Mesendoderm (in vitro differentiated cells): ENCODE measurements at regions not wholly inside any gene's neighbourhood (a gene's known extent, or its start where the extent isn't known, plus 50 kb on each side); places are given as distances from the start of the nearest gene placed in this dataset.

Experiments
- DNase-seq: peaks from one replicate; pipeline ENCODE4 v3.0.0; 2013
- H2AK5ac ChIP-seq: 2 replicates; pipeline ENCODE4 v1.6.1; 2013; ENCODE audit warnings: low read length, inconsistent platforms
- H2BK120ac ChIP-seq: 2 replicates; pipeline ENCODE4 v1.6.1; 2013; ENCODE audit warnings: low read depth, mild to moderate bottlenecking, low read length, moderate library complexity, mixed read lengths
- H2BK15ac ChIP-seq: replicated peaks from 2 replicates; pipeline ENCODE4 v1.6.1; 2013; ENCODE audit warnings: low read depth, mild to moderate bottlenecking, moderate library complexity
- H2BK5ac ChIP-seq: 2 replicates; pipeline ENCODE4 v1.6.1; 2013; ENCODE audit warnings: low read length, inconsistent platforms
- H3K18ac ChIP-seq: 2 replicates; pipeline ENCODE4 v1.6.1; 2013; ENCODE audit warnings: mild to moderate bottlenecking, low read length, mixed read lengths
- H3K23ac ChIP-seq: one replicate; pipeline ENCODE4 v1.6.1; 2013; ENCODE audit warnings: low read length
- H3K27ac ChIP-seq: 2 replicates; pipeline ENCODE4 v1.5.1; 2013; ENCODE audit warnings: low read depth, mild to moderate bottlenecking, inconsistent platforms, low read length, moderate library complexity
- H3K27me3 ChIP-seq: 2 replicates; pipeline ENCODE4 v1.6.1; 2013; ENCODE audit warnings: low read length, control low read depth, mild to moderate bottlenecking, inconsistent platforms; ENCODE audit not compliant: insufficient read depth, poor library complexity
- H3K36me3 ChIP-seq: 2 replicates; pipeline ENCODE4 v1.6.1; 2013; ENCODE audit warnings: low read length, inconsistent platforms; ENCODE audit not compliant: control insufficient read depth, insufficient read depth
- H3K4ac ChIP-seq: one replicate; pipeline ENCODE4 v1.6.1; 2013; ENCODE audit warnings: low read depth, mild to moderate bottlenecking, low read length, moderate library complexity
- H3K4me1 ChIP-seq: 2 replicates; pipeline ENCODE4 v1.6.1; 2013; ENCODE audit warnings: low read depth, low read length, inconsistent platforms; ENCODE audit not compliant: control insufficient read depth
- H3K4me2 ChIP-seq: 2 replicates; pipeline ENCODE4 v1.6.1; 2013; ENCODE audit warnings: low read length
- H3K4me3 ChIP-seq: 2 replicates; pipeline ENCODE4 v1.5.1; 2013; ENCODE audit warnings: mild to moderate bottlenecking, low read length
- H3K56ac ChIP-seq: one replicate; pipeline ENCODE4 v1.6.1; 2013; ENCODE audit warnings: low read length
- H3K79me1 ChIP-seq: 2 replicates; pipeline ENCODE4 v1.6.1; 2013; ENCODE audit warnings: low read length, inconsistent platforms
- H3K79me2 ChIP-seq: 2 replicates; pipeline ENCODE4 v1.6.1; 2013; ENCODE audit warnings: mild to moderate bottlenecking, low read length; ENCODE audit not compliant: control insufficient read depth, insufficient read depth
- H3K9ac ChIP-seq: 2 replicates; pipeline ENCODE4 v1.6.1; 2013; ENCODE audit warnings: low read length, inconsistent platforms
- H4K5ac ChIP-seq: one replicate; pipeline ENCODE4 v1.6.1; 2013; ENCODE audit warnings: low read length
- H4K8ac ChIP-seq: one replicate; pipeline ENCODE4 v1.6.1; 2013; ENCODE audit warnings: low read depth, mild to moderate bottlenecking, control low read depth, low read length, moderate library complexity
- WGBS: extraction: QIAGEN DNeasy Blood & Tissue Kit; methylation state at CpG from one replicate; pipeline ENCODE4 v1.1.7; 2013; ENCODE audit warnings: low lambda C conversion rate, missing lambda C conversion rate; ENCODE audit not compliant: insufficient coverage; ENCODE audit errors: extremely low coverage; 5-methylcytosine and 5-hydroxymethylcytosine counted together

DNA sequence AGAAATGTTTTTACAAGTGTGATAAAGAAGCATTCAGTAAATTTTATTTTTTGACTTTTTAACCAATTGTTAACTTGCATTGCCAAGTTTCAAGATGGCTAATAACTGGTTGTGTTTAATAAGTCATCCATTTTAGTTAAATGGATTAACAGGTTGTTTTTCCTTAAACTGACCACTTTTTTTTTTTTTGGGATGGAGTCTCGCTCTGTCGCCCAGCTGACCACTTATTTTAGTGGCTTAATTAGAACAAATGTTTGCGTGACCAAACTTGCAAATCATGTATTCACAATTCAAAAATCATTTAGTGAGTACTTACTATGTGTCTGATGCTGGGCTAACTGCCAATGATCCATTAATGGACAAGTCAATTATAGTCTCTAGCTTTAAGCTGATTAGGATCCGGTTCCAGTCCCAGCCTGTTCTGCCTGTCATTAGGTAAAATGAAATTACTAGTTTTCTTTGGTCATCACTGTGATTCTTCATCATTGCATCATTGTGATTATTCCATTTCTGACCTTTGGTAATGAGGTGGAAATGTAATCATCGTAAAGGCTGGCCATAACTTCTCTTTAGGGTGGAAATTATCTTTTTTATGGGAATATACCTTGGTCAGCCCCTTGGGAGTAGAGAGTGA is 729.2 kb upstream of the MARCKS start:
- no peak overlapping the region for H2BK120ac ChIP-seq
- H3K79me2 ChIP-seq, result no peaks in the 10 kb centered on the region
- H3K18ac ChIP-seq, result no peak overlapping the region
- no peak overlapping the region for H3K4ac ChIP-seq
- no peak overlapping the region for H3K9ac ChIP-seq
- no peaks in the 10 kb centered on the region for H3K4me1 ChIP-seq
- H3K56ac ChIP-seq, result no peak overlapping the region
- no peak overlapping the region for H2BK15ac ChIP-seq
- H4K5ac ChIP-seq, result no peak overlapping the region
- H3K79me1 ChIP-seq, result no peaks in the 10 kb centered on the region
- H2BK5ac ChIP-seq, result no peak overlapping the region
- no peak overlapping the region for H3K23ac ChIP-seq
- no peak for DNase-seq
- H3K4me3 ChIP-seq, result no peak overlapping the region
- no peaks in the 10 kb centered on the region for H3K36me3 ChIP-seq
- no peak overlapping the region for H4K8ac ChIP-seq
- H2AK5ac ChIP-seq, result no peak overlapping the region
- WGBS, result no CpG with 5 or more reads among the region's 5 CpGs
- H3K4me2 ChIP-seq, result no peak overlapping the region
- no peaks in the 10 kb centered on the region for H3K27me3 ChIP-seq
- no peak overlapping the region for H3K27ac ChIP-seq

DNA sequence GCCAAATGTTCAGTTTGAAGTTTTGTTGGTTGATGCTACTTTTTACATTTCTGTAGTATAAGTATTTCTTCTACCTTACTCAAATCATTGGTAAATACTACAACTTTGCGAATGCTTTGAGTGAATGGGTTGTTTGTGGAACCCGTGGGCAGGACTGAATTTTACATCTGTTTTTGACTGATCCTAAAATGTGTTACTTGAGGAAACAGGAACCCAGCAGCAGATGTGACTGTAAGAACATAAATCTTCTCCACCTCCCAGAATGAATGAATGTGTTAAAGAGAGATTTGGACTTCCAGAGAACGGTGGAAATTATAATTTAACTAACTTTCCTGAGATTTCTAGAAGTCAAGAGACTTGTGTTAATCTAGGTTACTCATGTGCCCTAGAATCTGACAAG is 728.5 kb upstream of the MARCKS start:
- Histone ChIP-seq H3K4me2 (no peak overlapping the region), H3K36me3 (no peaks in the 10 kb centered on the region), H2BK5ac (no peak overlapping the region), H4K5ac (no peak overlapping the region), H3K79me2 (no peaks in the 10 kb centered on the region), H3K27me3 (no peaks in the 10 kb centered on the region), H3K4me1 (no peaks in the 10 kb centered on the region), H2AK5ac (no peak overlapping the region), H3K56ac (no peak overlapping the region), H3K4ac (no peak overlapping the region), H3K23ac (no peak overlapping the region), H2BK15ac (no peak overlapping the region), H3K4me3 (no peak overlapping the region), H3K9ac (no peak overlapping the region), H4K8ac (no peak overlapping the region), H3K27ac (no peak overlapping the region), H3K18ac (no peak overlapping the region), H3K79me1 (no peaks in the 10 kb centered on the region), H2BK120ac (no peak overlapping the region)
- WGBS, result no CpG with 5 or more reads among the region's 3 CpGs
- no peak for DNase-seq

DNA sequence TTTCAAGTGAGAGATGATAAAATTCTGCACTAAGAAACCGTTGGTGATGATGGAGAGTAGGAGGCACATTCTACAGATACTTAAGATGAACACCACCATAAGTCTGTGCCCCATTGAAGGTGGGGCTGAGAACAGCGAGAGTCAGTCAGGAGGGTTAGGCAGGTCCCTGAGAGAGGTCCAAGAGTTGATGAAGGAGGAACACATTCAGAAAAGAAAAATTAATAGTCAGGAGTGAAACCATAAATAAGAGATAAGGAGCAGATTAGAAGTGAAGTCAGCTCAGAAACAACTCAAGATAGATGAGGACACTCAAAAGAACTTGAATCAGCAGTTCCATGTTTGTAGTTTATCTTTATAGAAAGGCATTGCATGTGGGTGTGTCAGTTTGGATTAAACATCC is 727.2 kb upstream of the MARCKS start:
- Histone ChIP-seq H3K27me3 (no peaks in the 10 kb centered on the region), H3K23ac (no peak overlapping the region), H4K8ac (no peak overlapping the region), H4K5ac (no peak overlapping the region), H3K4me2 (no peak overlapping the region), H3K27ac (no peak overlapping the region), H3K18ac (no peak overlapping the region), H3K4me1 (no peaks in the 10 kb centered on the region), H3K4ac (no peak overlapping the region), H3K9ac (no peak overlapping the region), H3K36me3 (no peaks in the 10 kb centered on the region), H2BK120ac (no peak overlapping the region), H3K4me3 (no peak overlapping the region), H2BK15ac (no peak overlapping the region), H3K56ac (no peak overlapping the region), H3K79me1 (no peaks in the 10 kb centered on the region), H2BK5ac (no peak overlapping the region), H2AK5ac (no peak overlapping the region), H3K79me2 (no peaks in the 10 kb centered on the region)
- no peak for DNase-seq
- WGBS, result no CpG with 5 or more reads among the region's 2 CpGs

DNA sequence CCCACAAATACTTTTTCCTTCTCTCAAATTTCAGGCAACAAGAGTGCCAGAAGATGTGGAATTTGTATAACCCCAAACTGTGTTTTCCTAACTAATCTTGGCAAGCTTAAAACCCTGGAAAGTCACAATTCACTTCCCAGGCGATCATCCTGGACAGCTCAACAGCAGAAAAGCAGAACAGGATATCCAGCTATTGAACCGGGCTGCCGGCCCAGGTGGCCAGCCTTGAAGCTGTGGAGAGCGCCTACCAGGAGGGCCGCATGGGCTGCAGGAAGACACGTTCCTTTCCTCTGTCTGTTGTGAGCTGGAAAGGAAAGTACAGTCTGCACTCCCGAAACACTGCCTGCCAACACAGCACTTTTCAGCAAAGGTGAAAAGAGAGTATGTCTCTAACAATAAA is 719.7 kb upstream of the MARCKS start:
- Histone ChIP-seq H3K18ac (no peak overlapping the region), H3K4me1 (no peaks in the 10 kb centered on the region), H3K79me2 (no peaks in the 10 kb centered on the region), H3K4me3 (no peak overlapping the region), H2BK120ac (no peak overlapping the region), H3K4me2 (no peak overlapping the region), H2BK15ac (no peak overlapping the region), H3K9ac (no peak overlapping the region), H2BK5ac (no peak overlapping the region), H3K36me3 (no peaks in the 10 kb centered on the region), H3K4ac (no peak overlapping the region), H4K8ac (no peak overlapping the region), H2AK5ac (no peak overlapping the region), H4K5ac (no peak overlapping the region), H3K79me1 (no peaks in the 10 kb centered on the region), H3K23ac (no peak overlapping the region), H3K56ac (no peak overlapping the region), H3K27ac (no peak overlapping the region), H3K27me3 (no peaks in the 10 kb centered on the region)
- DNase-seq, result no peak
- WGBS, result no CpG with 5 or more reads among the region's 7 CpGs

DNA sequence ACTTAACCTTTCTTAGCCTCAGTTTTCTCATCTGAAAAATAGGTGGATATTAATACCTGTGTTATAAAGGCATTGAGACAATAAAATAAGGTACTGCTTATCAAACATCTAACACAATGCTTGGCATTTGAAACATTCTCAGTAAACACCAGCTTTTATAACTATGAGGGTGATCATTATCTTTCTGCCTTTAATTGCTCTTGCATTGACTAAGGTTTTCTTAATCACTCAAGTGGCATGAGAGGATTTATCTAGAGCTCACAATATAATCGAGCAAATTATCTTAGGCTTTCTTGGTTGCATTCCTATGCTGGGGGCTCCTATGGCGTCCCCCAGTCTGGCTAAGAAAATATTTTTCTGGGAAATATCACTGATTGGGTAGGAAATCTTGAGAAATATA is 716.4 kb upstream of the MARCKS start:
- Histone ChIP-seq H3K4me2 (no peak overlapping the region), H3K9ac (no peak overlapping the region), H2AK5ac (no peak overlapping the region), H4K8ac (no peak overlapping the region), H2BK5ac (no peak overlapping the region), H3K79me1 (no peaks in the 10 kb centered on the region), H2BK120ac (no peak overlapping the region), H3K36me3 (no peaks in the 10 kb centered on the region), H2BK15ac (no peak overlapping the region), H3K4ac (no peak overlapping the region), H3K18ac (no peak overlapping the region), H3K27ac (no peak overlapping the region), H3K56ac (no peak overlapping the region), H4K5ac (no peak overlapping the region), H3K27me3 (no peaks in the 10 kb centered on the region), H3K4me3 (no peak overlapping the region), H3K79me2 (no peaks in the 10 kb centered on the region), H3K23ac (no peak overlapping the region), H3K4me1 (no peaks in the 10 kb centered on the region)
- DNase-seq, result peak; percentile 8
- no CpG with 5 or more reads among the region's 2 CpGs for whole genome bisulfite sequencing

DNA sequence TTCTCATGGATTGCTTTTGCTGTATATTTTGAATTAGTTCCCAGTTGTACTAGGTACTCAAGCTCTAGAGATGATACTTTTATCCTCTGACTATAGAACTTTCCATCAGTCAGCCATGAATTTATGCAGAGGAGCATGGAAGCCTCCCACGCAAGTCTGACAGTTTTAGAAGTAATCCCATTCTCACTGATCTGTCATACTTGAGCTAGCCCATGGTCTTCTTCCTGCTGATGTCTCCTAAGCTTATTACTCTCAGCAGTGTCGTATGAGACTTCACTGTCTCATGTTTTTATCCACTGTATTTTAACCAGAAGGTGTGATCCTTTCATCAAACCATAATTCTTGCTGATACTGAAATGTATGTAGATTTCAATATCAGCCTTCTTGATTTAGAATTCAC is 715.2 kb upstream of the MARCKS start:
- Histone ChIP-seq H2BK5ac (no peak overlapping the region), H3K56ac (no peak overlapping the region), H3K4ac (no peak overlapping the region), H3K4me1 (no peaks in the 10 kb centered on the region), H4K5ac (no peak overlapping the region), H2BK120ac (no peak overlapping the region), H3K79me2 (no peaks in the 10 kb centered on the region), H3K27me3 (no peaks in the 10 kb centered on the region), H2AK5ac (no peak overlapping the region), H4K8ac (no peak overlapping the region), H3K9ac (no peak overlapping the region), H3K79me1 (no peaks in the 10 kb centered on the region), H3K27ac (no peak overlapping the region), H3K18ac (no peak overlapping the region), H3K23ac (no peak overlapping the region), H2BK15ac (no peak overlapping the region), H3K4me2 (no peak overlapping the region), H3K4me3 (no peak overlapping the region), H3K36me3 (no peaks in the 10 kb centered on the region)
- WGBS, result no CpG with 5 or more reads among the region's 2 CpGs
- DNase-seq, result peak; percentile 7
